NCI-H69 (cell line): ENCODE measurements at regions not wholly inside any gene's neighbourhood (a gene's known extent, or its start where the extent isn't known, plus 50 kb on each side); places are given as distances from the start of the nearest gene placed in this dataset.
A peak's percentile ranks its signal among the peaks of the same experiment; 100 is the strongest.
"Not testable (repeated sequence)": the region's sequence is repeated elsewhere in the genome, so short reads cannot be mapped to it uniquely, and the experiment has no call there.

Experiments
- DNase-seq: peaks from one replicate; lab custom pipeline; 2025; lab: John Stamatoyannopoulos, UW

- DNase-seq, result no peak
Measured at GRCh38 chr18:62442391-62442790, 80.4 kb upstream of the ZCCHC2 start.

- peak; percentile 100 for DNase-seq
Measured at GRCh38 chr18:62445386-62445917, 77.4 kb upstream of the ZCCHC2 start.

- no peak for DNase-seq
Measured at GRCh38 chr18:62446511-62446910, 76.3 kb upstream of the ZCCHC2 start.

- no peak for DNase-seq
Measured at GRCh38 chr18:62447652-62448051, 75.2 kb upstream of the ZCCHC2 start.

GRCh38 chr18:62448426-62448825 is 74.4 kb upstream of the ZCCHC2 start:
- DNase-seq, result no peak

- DNase-seq, result no peak
Measured at GRCh38 chr18:62449490-62450104, 73.2 kb upstream of the ZCCHC2 start.

- no peak for DNase-seq
Measured at GRCh38 chr18:62450175-62450545, 72.7 kb upstream of the ZCCHC2 start.

- DNase-seq, result peak; percentile 91
Measured at GRCh38 chr18:62450546-62451410, 72.0 kb upstream of the ZCCHC2 start.

- DNase-seq, result no peak
Measured at GRCh38 chr18:62452280-62452831, 70.5 kb upstream of the ZCCHC2 start.

- DNase-seq, result no peak
Measured at GRCh38 chr18:62453864-62454263, 69.0 kb upstream of the ZCCHC2 start.

GRCh38 chr18:62454527-62454926 is 68.3 kb upstream of the ZCCHC2 start:
- DNase-seq, result no peak

- no peak for DNase-seq
Measured at GRCh38 chr18:62455222-62455621, 67.6 kb upstream of the ZCCHC2 start.

- DNase-seq, result peak; percentile 24
Measured at GRCh38 chr18:62457877-62458276, 64.9 kb upstream of the ZCCHC2 start.

- DNase-seq, result no peak
Measured at GRCh38 chr18:62458346-62458745, 64.5 kb upstream of the ZCCHC2 start.

GRCh38 chr18:62458868-62459716 is 63.7 kb upstream of the ZCCHC2 start:
- peak; percentile 41 for DNase-seq

GRCh38 chr18:62460851-62461300 is 61.9 kb upstream of the ZCCHC2 start:
- no peak for DNase-seq

GRCh38 chr18:62461591-62461990 is 61.2 kb upstream of the ZCCHC2 start:
- no peak for DNase-seq

GRCh38 chr18:62464266-62464665 is 58.6 kb upstream of the ZCCHC2 start:
- DNase-seq, result no peak

GRCh38 chr18:62469131-62469530 is 53.7 kb upstream of the ZCCHC2 start:
- not testable (repeated sequence) for DNase-seq
